NB4 (cell line): ENCODE measurements at regions not wholly inside any gene's neighbourhood (a gene's known extent, or its start where the extent isn't known, plus 50 kb on each side); places are given as distances from the start of the nearest gene placed in this dataset.
"Not testable (repeated sequence)": the region's sequence is repeated elsewhere in the genome, so short reads cannot be mapped to it uniquely, and the experiment has no call there.

Experiments used
- CTCF ChIP-seq: IDR thresholded peaks from one replicate; pipeline ENCODE4 v1.5.1; 2012; ENCODE audit warnings: low read depth, low read length
- POLR2A ChIP-seq: IDR thresholded peaks from 2 replicates; pipeline ENCODE4 v1.6.1; 2011; ENCODE audit warnings: mild to moderate bottlenecking; ENCODE audit not compliant: insufficient read length; ENCODE audit errors: extremely low read depth
- TF ChIP-seq, protein P1 (sequence below): IDR thresholded peaks from 2 replicates; pipeline ENCODE4 v1.6.1; 2011; ENCODE audit warnings: low read depth, low read length

GRCh38 chr12:61264294-61264693, 995.9 kb upstream of the USP15 start:
- TF ChIP-seq CTCF, POLR2A: not testable (repeated sequence)
- TF ChIP-seq, protein P1, sequence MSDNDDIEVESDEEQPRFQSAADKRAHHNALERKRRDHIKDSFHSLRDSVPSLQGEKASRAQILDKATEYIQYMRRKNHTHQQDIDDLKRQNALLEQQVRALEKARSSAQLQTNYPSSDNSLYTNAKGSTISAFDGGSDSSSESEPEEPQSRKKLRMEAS, result not testable (repeated sequence)
